ENCODE measurements at regions not wholly inside any gene's neighbourhood (a gene's known extent, or its start where the extent isn't known, plus 50 kb on each side); places are given as distances from the start of the nearest gene placed in this dataset.

DNA sequence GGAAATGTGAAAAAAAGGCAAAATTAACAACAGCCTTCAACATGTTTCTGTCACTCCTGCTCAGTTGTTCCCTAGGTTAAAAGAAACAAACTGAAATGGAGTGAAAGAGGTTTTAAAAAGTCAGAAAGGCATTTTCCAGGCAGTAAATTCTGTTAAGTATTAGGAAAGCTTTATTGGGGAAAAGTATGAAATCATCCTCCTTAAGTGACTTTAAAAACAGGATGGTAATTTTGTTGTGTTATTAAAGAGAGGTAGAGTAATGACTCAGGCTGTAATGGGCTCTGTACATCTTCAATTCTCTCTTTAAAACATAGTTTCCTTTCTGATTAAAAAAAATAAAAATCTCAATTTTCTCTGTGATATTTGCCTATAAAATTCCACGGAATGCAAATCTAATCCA lies 81.1 kb downstream of the OTOL1 start:
- TF ChIP-seq, protein P1, sequence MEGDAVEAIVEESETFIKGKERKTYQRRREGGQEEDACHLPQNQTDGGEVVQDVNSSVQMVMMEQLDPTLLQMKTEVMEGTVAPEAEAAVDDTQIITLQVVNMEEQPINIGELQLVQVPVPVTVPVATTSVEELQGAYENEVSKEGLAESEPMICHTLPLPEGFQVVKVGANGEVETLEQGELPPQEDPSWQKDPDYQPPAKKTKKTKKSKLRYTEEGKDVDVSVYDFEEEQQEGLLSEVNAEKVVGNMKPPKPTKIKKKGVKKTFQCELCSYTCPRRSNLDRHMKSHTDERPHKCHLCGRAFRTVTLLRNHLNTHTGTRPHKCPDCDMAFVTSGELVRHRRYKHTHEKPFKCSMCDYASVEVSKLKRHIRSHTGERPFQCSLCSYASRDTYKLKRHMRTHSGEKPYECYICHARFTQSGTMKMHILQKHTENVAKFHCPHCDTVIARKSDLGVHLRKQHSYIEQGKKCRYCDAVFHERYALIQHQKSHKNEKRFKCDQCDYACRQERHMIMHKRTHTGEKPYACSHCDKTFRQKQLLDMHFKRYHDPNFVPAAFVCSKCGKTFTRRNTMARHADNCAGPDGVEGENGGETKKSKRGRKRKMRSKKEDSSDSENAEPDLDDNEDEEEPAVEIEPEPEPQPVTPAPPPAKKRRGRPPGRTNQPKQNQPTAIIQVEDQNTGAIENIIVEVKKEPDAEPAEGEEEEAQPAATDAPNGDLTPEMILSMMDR (IDR thresholded peaks at IDR 0.05), result no peak
- no peak for TF ChIP-seq POLR2A (IDR thresholded peaks at IDR 0.05)

Data from body of pancreas (tissue), 4 donors.